ENCODE measurements at regions not wholly inside any gene's neighbourhood (a gene's known extent, or its start where the extent isn't known, plus 50 kb on each side); places are given as distances from the start of the nearest gene placed in this dataset.

DNA sequence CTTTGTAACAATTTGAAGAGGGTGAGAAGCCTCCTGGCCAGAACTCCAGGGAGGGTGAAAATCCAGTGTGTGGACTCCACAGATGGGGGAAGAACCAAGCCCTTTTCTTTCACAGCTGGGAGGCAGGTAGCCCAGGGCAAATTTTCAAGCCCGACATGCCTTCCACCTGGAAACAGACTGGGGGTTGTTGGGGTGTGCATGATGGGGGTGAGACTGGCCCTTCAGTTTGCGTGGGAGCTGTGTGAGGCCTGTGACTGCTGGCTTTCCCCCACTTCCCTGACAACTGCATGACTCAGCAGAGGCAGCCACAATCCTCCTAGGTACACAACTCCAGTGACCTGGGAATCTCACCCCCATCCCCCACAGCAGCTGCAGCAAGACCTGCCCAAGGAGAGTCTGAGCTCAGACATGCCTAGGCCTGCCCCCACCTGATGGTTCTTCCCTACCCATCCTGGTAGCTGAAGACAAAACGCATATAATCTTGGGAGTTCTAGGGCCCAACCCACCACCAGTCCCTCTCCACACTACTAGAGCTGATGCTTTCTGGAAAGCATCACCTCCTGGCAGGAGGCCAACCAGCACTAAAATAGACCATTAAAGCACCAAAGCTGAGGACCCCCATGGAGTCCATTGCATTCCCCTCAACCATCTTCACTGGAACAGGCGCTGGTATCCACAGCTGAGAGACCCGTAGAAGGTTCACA is 445.4 kb downstream of the TFEC start:
- Histone ChIP-seq H3K27ac (ENCODE audit: extremely low read depth, low read depth, low read length) (0 out of 2 replicates have a peak overlapping the region, but pooled peaks have one; percentile 24), H3K36me3 (ENCODE audit: control insufficient read depth in 2 of 2, insufficient read depth in 1 of 2, low read length in 2 of 2) (no peaks in the 10 kb centered on the region), H3K4me1 (ENCODE audit: control insufficient read depth, insufficient read depth, low read length) (no peaks in the 10 kb centered on the region; the same call in 1 of the 2 replicates), H3K4me3 (ENCODE audit: low read depth, low read length) (no peak overlapping the region), H3K9me3 (ENCODE audit: control insufficient read depth, insufficient read depth, low read depth, low read length) (no peaks in the 10 kb centered on the region)
- ChIA-PET POLR2A (no interaction called here), CTCF (interaction anchor here (0.6 kb wide), 1 partner anchor 94 kb away, joined by 3 read pairs; no protein-coding TSS in a partner anchor)
- TF ChIP-seq WT1 (tag by site-specific recombination; IDR thresholded peaks at IDR 0.05) (no peak), ZNF624 (tag by site-specific recombination; IDR thresholded peaks at IDR 0.05) (no peak), ZNF133 (tag by site-specific recombination; IDR thresholded peaks at IDR 0.05) (no peak), ZNF169 (tag by site-specific recombination; IDR thresholded peaks at IDR 0.05) (peak; percentile 17; the same call in 1 of the 2 replicates), ZIC2 (tag by site-specific recombination; IDR thresholded peaks at IDR 0.05) (no peak), ZNF311 (tag by site-specific recombination; IDR thresholded peaks at IDR 0.05; ENCODE audit: borderline replicate concordance) (no peak), ZNF416 (tag by site-specific recombination; IDR thresholded peaks at IDR 0.05) (no peak), ZNF274 (IDR thresholded peaks at IDR 0.05; ENCODE audit: low read length) (no peak), ZNF274 (tag by site-specific recombination; IDR thresholded peaks at IDR 0.05; ENCODE audit: borderline replicate concordance) (no peak), ZNF23 (tag by site-specific recombination; IDR thresholded peaks at IDR 0.05; ENCODE audit: borderline replicate concordance) (no peak), ZNF121 (tag by site-specific recombination; IDR thresholded peaks at IDR 0.05) (no peak), ZNF747 (tag by site-specific recombination; IDR thresholded peaks at IDR 0.05) (no peak), ZNF341 (tag by site-specific recombination; IDR thresholded peaks at IDR 0.05; ENCODE audit: low read depth) (no peak), ZNF423 (tag by site-specific recombination; IDR thresholded peaks at IDR 0.05) (no peak), RBAK (tag by site-specific recombination; IDR thresholded peaks at IDR 0.05) (no peak), SCRT2 (tag by site-specific recombination; IDR thresholded peaks at IDR 0.05) (peak; percentile 58), SP2 (tag by site-specific recombination; IDR thresholded peaks at IDR 0.05) (no peak), ZNF37A (tag by site-specific recombination; IDR thresholded peaks at IDR 0.05) (no peak), ZFHX2 (tag by site-specific recombination; conservative IDR thresholded peaks at IDR 0.05) (0 out of 2 replicates have a peak, but pooled peaks have one; percentile 24), ZNF792 (tag by site-specific recombination; IDR thresholded peaks at IDR 0.05) (no peak)
- TF ChIP-seq, protein P1, sequence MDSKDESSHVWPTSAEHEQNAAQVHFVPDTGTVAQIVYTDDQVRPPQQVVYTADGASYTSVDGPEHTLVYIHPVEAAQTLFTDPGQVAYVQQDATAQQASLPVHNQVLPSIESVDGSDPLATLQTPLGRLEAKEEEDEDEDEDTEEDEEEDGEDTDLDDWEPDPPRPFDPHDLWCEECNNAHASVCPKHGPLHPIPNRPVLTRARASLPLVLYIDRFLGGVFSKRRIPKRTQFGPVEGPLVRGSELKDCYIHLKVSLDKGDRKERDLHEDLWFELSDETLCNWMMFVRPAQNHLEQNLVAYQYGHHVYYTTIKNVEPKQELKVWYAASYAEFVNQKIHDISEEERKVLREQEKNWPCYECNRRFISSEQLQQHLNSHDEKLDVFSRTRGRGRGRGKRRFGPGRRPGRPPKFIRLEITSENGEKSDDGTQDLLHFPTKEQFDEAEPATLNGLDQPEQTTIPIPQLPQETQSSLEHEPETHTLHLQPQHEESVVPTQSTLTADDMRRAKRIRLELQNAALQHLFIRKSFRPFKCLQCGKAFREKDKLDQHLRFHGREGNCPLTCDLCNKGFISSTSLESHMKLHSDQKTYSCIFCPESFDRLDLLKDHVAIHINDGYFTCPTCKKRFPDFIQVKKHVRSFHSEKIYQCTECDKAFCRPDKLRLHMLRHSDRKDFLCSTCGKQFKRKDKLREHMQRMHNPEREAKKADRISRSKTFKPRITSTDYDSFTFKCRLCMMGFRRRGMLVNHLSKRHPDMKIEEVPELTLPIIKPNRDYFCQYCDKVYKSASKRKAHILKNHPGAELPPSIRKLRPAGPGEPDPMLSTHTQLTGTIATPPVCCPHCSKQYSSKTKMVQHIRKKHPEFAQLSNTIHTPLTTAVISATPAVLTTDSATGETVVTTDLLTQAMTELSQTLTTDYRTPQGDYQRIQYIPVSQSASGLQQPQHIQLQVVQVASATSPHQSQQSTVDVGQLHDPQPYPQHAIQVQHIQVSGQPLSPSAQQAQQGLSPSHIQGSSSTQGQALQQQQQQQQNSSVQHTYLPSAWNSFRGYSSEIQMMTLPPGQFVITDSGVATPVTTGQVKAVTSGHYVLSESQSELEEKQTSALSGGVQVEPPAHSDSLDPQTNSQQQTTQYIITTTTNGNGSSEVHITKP (tag by site-specific recombination; IDR thresholded peaks at IDR 0.05), result peak; percentile 62
- TF ChIP-seq, protein P2, sequence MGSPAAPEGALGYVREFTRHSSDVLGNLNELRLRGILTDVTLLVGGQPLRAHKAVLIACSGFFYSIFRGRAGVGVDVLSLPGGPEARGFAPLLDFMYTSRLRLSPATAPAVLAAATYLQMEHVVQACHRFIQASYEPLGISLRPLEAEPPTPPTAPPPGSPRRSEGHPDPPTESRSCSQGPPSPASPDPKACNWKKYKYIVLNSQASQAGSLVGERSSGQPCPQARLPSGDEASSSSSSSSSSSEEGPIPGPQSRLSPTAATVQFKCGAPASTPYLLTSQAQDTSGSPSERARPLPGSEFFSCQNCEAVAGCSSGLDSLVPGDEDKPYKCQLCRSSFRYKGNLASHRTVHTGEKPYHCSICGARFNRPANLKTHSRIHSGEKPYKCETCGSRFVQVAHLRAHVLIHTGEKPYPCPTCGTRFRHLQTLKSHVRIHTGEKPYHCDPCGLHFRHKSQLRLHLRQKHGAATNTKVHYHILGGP (tag by site-specific recombination; IDR thresholded peaks at IDR 0.05), result 0 out of 2 replicates have a peak, but pooled peaks have one; percentile 11
- TF ChIP-seq, protein P3, sequence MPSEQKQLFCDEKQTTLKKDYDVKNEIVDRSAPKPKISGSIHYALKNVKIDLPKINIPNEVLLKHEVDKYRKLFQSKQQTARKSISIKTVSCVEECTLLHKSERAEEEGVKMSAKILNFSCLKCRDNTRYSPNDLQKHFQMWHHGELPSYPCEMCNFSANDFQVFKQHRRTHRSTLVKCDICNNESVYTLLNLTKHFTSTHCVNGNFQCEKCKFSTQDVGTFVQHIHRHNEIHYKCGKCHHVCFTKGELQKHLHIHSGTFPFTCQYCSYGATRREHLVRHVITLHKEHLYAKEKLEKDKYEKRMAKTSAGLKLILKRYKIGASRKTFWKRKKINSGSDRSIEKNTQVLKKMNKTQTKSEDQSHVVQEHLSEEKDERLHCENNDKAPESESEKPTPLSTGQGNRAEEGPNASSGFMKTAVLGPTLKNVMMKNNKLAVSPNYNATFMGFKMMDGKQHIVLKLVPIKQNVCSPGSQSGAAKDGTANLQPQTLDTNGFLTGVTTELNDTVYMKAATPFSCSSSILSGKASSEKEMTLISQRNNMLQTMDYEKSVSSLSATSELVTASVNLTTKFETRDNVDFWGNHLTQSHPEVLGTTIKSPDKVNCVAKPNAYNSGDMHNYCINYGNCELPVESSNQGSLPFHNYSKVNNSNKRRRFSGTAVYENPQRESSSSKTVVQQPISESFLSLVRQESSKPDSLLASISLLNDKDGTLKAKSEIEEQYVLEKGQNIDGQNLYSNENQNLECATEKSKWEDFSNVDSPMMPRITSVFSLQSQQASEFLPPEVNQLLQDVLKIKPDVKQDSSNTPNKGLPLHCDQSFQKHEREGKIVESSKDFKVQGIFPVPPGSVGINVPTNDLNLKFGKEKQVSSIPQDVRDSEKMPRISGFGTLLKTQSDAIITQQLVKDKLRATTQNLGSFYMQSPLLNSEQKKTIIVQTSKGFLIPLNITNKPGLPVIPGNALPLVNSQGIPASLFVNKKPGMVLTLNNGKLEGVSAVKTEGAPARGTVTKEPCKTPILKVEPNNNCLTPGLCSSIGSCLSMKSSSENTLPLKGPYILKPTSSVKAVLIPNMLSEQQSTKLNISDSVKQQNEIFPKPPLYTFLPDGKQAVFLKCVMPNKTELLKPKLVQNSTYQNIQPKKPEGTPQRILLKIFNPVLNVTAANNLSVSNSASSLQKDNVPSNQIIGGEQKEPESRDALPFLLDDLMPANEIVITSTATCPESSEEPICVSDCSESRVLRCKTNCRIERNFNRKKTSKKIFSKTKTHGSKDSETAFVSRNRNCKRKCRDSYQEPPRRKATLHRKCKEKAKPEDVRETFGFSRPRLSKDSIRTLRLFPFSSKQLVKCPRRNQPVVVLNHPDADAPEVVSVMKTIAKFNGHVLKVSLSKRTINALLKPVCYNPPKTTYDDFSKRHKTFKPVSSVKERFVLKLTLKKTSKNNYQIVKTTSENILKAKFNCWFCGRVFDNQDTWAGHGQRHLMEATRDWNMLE (tag by site-specific recombination; conservative IDR thresholded peaks at IDR 0.05; ENCODE audit: low read depth), result no peak
- TF ChIP-seq, protein P4, sequence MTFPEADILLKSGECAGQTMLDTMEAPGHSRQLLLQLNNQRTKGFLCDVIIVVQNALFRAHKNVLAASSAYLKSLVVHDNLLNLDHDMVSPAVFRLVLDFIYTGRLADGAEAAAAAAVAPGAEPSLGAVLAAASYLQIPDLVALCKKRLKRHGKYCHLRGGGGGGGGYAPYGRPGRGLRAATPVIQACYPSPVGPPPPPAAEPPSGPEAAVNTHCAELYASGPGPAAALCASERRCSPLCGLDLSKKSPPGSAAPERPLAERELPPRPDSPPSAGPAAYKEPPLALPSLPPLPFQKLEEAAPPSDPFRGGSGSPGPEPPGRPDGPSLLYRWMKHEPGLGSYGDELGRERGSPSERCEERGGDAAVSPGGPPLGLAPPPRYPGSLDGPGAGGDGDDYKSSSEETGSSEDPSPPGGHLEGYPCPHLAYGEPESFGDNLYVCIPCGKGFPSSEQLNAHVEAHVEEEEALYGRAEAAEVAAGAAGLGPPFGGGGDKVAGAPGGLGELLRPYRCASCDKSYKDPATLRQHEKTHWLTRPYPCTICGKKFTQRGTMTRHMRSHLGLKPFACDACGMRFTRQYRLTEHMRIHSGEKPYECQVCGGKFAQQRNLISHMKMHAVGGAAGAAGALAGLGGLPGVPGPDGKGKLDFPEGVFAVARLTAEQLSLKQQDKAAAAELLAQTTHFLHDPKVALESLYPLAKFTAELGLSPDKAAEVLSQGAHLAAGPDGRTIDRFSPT (tag by site-specific recombination; IDR thresholded peaks at IDR 0.05), result no peak
